ENCODE measurements at regions not wholly inside any gene's neighbourhood (a gene's known extent, or its start where the extent isn't known, plus 50 kb on each side); places are given as distances from the start of the nearest gene placed in this dataset.
A peak's percentile ranks its signal among the peaks of the same experiment; 100 is the strongest.
"Not testable (repeated sequence)": the region's sequence is repeated elsewhere in the genome, so short reads cannot be mapped to it uniquely, and the experiment has no call there.

- H3K4me1 Mint-ChIP-seq, result peaks cover 3 to 22% of the 10 kb centered on the region in 2 donors
- H3K27me3 Mint-ChIP-seq, result peaks cover 0 to 2% of the 10 kb centered on the region in 2 donors
- no peak overlapping the region for H3K27ac Mint-ChIP-seq
- no peaks in the 10 kb centered on the region for H3K36me3 Mint-ChIP-seq
- no peak overlapping the region for H3K4me3 Mint-ChIP-seq
- no peaks in the 10 kb centered on the region for H3K9me3 Mint-ChIP-seq
- DNase-seq (no peak), ATAC-seq (replicated peaks) (peak; percentile 34 to 53)
These were observed 290.2 kb downstream of the ZNF674 start for GRCh38 chrX:46255046-46255445.

GRCh38 chrX:46254641-46255040 is 290.6 kb downstream of the ZNF674 start:
- DNase-seq (no peak), ATAC-seq (replicated peaks) (no peak)
- H3K4me1 Mint-ChIP-seq, result peaks cover 3 to 22% of the 10 kb centered on the region in 2 donors
- H3K4me3 Mint-ChIP-seq, result no peak overlapping the region
- H3K36me3 Mint-ChIP-seq, result no peaks in the 10 kb centered on the region
- H3K27ac Mint-ChIP-seq, result no peak overlapping the region
- H3K9me3 Mint-ChIP-seq, result no peaks in the 10 kb centered on the region
- no peaks in the 10 kb centered on the region for H3K27me3 Mint-ChIP-seq

DNA sequence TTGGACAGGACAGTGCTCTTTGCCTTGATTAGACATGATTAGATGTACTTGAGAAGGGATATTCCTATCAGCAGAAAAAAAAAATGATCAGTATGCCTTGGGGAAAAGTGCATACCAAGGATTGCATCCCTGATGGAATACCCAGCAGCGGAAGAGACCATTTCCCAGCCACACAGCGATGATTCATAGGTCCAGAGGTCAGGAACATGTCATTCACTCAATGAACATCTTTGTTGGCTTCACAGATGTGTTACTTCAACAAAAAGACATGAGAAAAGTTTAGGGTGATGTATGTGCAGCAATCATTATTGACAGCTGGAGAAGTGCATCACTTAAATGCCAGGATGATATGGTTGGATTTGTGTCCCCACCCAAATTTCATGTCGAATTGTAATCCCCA is 293.5 kb downstream of the ZNF674 start:
- Mint-ChIP-seq H3K27me3 (peaks cover 0 to 11% of the 10 kb centered on the region in 2 donors), H3K4me3 (no peak overlapping the region), H3K9me3 (peaks cover 0 to 3% of the 10 kb centered on the region in 2 donors), H3K4me1 (peaks cover 0 to 11% of the 10 kb centered on the region in 2 donors), H3K36me3 (no peaks in the 10 kb centered on the region), H3K27ac (peak overlapping the region; percentile 47)
- no peak for DNase-seq
- ATAC-seq (replicated peaks), result no peak

- no peaks in the 10 kb centered on the region for H3K36me3 Mint-ChIP-seq
- DNase-seq, result no peak
- no peaks in the 10 kb centered on the region for H3K4me1 Mint-ChIP-seq
- H3K9me3 Mint-ChIP-seq, result peaks cover 0 to 3% of the 10 kb centered on the region in 2 donors
- H3K27me3 Mint-ChIP-seq, result peaks cover 0 to 11% of the 10 kb centered on the region in 2 donors
- ATAC-seq (replicated peaks), result no peak
- no peak overlapping the region for H3K4me3 Mint-ChIP-seq
- no peak overlapping the region for H3K27ac Mint-ChIP-seq
These were observed 295.1 kb downstream of the ZNF674 start for GRCh38 chrX:46250151-46250550.

GRCh38 chrX:46247456-46247855 is 297.8 kb downstream of the ZNF674 start:
- Mint-ChIP-seq H3K9me3 (peaks cover 0 to 3% of the 10 kb centered on the region in 2 donors), H3K36me3 (no peaks in the 10 kb centered on the region), H3K4me1 (no peaks in the 10 kb centered on the region), H3K27me3 (peaks cover 0 to 11% of the 10 kb centered on the region in 2 donors), H3K4me3 (no peak overlapping the region), H3K27ac (no peak overlapping the region)
- DNase-seq (no peak), ATAC-seq (replicated peaks) (no peak)

- no peak overlapping the region for H3K4me3 Mint-ChIP-seq
- H3K27ac Mint-ChIP-seq, result no peak overlapping the region
- ATAC-seq (replicated peaks), result no peak
- peaks cover 0 to 10% of the 10 kb centered on the region in 2 donors for H3K27me3 Mint-ChIP-seq
- peaks cover 0 to 3% of the 10 kb centered on the region in 2 donors for H3K9me3 Mint-ChIP-seq
- H3K4me1 Mint-ChIP-seq, result no peaks in the 10 kb centered on the region
- DNase-seq, result no peak
- H3K36me3 Mint-ChIP-seq, result no peaks in the 10 kb centered on the region
These were observed 300.8 kb downstream of the ZNF674 start for GRCh38 chrX:46244451-46244850.

DNA sequence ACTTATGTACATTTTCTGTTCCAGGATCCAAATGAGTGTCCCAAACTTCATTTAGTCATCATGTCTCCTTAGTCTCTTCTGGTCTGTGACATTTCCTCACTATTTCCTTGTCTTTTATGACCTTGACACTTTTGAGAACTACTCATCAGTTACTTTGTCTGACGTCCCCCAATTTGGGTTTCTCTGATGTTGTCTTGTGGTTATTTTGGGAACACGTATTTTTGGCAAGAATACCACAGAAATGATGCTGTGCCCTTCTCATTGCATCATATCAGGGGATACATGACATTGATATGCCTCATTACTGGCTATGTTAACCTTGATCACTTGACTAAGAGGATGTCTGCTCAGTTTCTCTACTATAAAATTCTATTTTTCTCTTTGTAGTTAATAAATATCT is 308.8 kb downstream of the ZNF674 start:
- Mint-ChIP-seq H3K4me1 (no peaks in the 10 kb centered on the region), H3K4me3 (no peak overlapping the region), H3K27ac (no peak overlapping the region), H3K36me3 (no peaks in the 10 kb centered on the region), H3K9me3 (no peaks in the 10 kb centered on the region), H3K27me3 (no peaks in the 10 kb centered on the region)
- DNase-seq (no peak), ATAC-seq (replicated peaks) (no peak)

DNA sequence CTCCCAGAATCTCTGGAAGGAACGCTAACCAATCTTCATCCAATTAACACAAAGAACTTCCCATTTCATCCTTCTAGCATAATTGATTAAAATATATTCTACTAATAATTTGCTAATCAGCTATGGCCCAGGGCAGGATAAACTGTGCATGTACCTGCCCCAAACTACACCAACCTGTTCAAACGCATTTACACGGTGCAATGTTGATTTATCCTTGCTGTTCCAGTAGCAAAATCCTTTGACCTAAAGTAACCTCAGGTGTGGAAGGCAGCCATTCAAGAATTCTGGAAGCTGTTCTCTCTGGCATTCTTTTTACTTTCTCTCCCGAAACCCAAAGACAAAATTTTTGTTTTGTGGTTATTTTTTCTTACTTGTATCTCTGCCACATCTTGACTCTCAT is 309.4 kb downstream of the ZNF674 start:
- Mint-ChIP-seq H3K9me3 (no peaks in the 10 kb centered on the region), H3K4me1 (no peaks in the 10 kb centered on the region)

GRCh38 chrX:46234775-46235174 is 310.4 kb downstream of the ZNF674 start:
- H3K36me3 Mint-ChIP-seq, result no peaks in the 10 kb centered on the region
- H3K9me3 Mint-ChIP-seq, result no peaks in the 10 kb centered on the region
- H3K27me3 Mint-ChIP-seq, result no peaks in the 10 kb centered on the region
- no peaks in the 10 kb centered on the region for H3K4me1 Mint-ChIP-seq
- H3K4me3 Mint-ChIP-seq, result no peak overlapping the region
- no peak overlapping the region for H3K27ac Mint-ChIP-seq
- ATAC-seq (replicated peaks) (no peak), DNase-seq (no peak)

More for the DNA sequence above, 309.4 kb downstream of the ZNF674 start:
- no peak overlapping the region for H3K4me3 Mint-ChIP-seq
- DNase-seq (no peak), ATAC-seq (replicated peaks) (no peak)
- H3K27ac Mint-ChIP-seq, result no peak overlapping the region
- H3K36me3 Mint-ChIP-seq, result no peaks in the 10 kb centered on the region
- H3K27me3 Mint-ChIP-seq, result no peaks in the 10 kb centered on the region

GRCh38 chrX:46228389-46228788 is 316.8 kb downstream of the ZNF674 start:
- ATAC-seq (replicated peaks) (no peak), DNase-seq (no peak)
- no peaks in the 10 kb centered on the region for H3K4me1 Mint-ChIP-seq
- no peaks in the 10 kb centered on the region for H3K36me3 Mint-ChIP-seq
- no peak overlapping the region for H3K4me3 Mint-ChIP-seq
- H3K27me3 Mint-ChIP-seq, result no peaks in the 10 kb centered on the region
- peaks cover 0 to 5% of the 10 kb centered on the region in 2 donors for H3K9me3 Mint-ChIP-seq
- H3K27ac Mint-ChIP-seq, result no peak overlapping the region

GRCh38 chrX:46226422-46226821 is 318.8 kb downstream of the ZNF674 start:
- ATAC-seq (replicated peaks), result no peak
- no peaks in the 10 kb centered on the region for H3K4me1 Mint-ChIP-seq

DNA sequence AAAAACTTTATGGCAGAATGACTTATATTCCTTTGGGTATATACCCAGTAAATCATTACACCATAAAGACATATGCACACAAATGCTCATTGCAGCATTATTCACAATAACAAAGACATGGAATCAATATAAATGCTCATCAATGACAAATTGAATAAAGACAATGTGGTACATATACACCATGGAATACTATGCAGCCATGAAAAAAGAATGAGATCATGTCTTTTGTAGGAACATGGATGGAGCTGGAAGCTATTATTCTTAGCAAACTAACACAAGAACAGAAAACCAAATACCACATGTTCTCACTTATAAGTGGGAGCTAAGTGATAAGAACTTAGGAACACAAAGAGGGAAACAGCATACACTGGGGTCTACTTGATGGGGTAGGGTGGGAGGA is 321.7 kb downstream of the ZNF674 start:
- H3K36me3 Mint-ChIP-seq; ATAC-seq (replicated peaks); H3K27me3 Mint-ChIP-seq; H3K4me1 Mint-ChIP-seq; H3K4me3 Mint-ChIP-seq; DNase-seq; H3K27ac Mint-ChIP-seq; H3K9me3 Mint-ChIP-seq: not testable (repeated sequence)

More at GRCh38 chrX:46226422-46226821, 318.8 kb downstream of the ZNF674 start:
- DNase-seq, result no peak
- no peak overlapping the region for H3K4me3 Mint-ChIP-seq
- H3K36me3 Mint-ChIP-seq, result no peaks in the 10 kb centered on the region
- peaks cover 0 to 5% of the 10 kb centered on the region in 2 donors for H3K9me3 Mint-ChIP-seq
- H3K27ac Mint-ChIP-seq, result no peak overlapping the region
- H3K27me3 Mint-ChIP-seq, result no peaks in the 10 kb centered on the region

- Mint-ChIP-seq H3K27me3 (peaks cover 0 to 4% of the 10 kb centered on the region in 2 donors), H3K36me3 (no peaks in the 10 kb centered on the region), H3K9me3 (peaks cover 0 to 5% of the 10 kb centered on the region in 2 donors), H3K4me1 (no peaks in the 10 kb centered on the region), H3K4me3 (no peak overlapping the region), H3K27ac (no peak overlapping the region)
- no peak for ATAC-seq (replicated peaks)
- DNase-seq, result no peak
These were observed 324.4 kb downstream of the ZNF674 start for GRCh38 chrX:46220822-46221221.

- no peak for DNase-seq
- ATAC-seq (replicated peaks), result no peak
- peaks cover 0 to 4% of the 10 kb centered on the region in 2 donors for H3K27me3 Mint-ChIP-seq
- H3K27ac Mint-ChIP-seq, result no peak overlapping the region
- H3K4me1 Mint-ChIP-seq, result no peaks in the 10 kb centered on the region
- no peaks in the 10 kb centered on the region for H3K9me3 Mint-ChIP-seq
- no peak overlapping the region for H3K4me3 Mint-ChIP-seq
- no peaks in the 10 kb centered on the region for H3K36me3 Mint-ChIP-seq
These were observed 326.8 kb downstream of the ZNF674 start for GRCh38 chrX:46218373-46218772.

DNA sequence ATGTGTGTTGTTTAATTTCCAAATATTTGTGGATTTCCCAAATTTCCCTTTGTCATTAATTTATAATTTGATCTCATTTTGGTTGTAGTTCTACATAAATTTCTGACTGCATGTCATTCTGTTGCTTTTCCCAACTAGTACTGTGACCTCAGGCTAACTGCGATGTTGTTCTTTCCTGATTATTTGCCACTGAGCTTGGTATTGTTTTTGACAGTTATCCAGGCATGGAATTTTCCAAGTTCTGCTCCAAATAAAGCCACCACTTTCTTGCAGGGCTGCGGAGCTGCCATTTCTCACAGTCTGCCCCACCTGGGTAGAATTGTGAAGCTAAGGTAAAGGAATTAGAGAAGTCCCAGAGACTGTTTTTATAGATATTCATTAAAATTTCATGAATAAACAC is 328.8 kb downstream of the ZNF674 start:
- no peak for ATAC-seq (replicated peaks)
- no peaks in the 10 kb centered on the region for H3K9me3 Mint-ChIP-seq
- no peak overlapping the region for H3K4me3 Mint-ChIP-seq
- no peaks in the 10 kb centered on the region for H3K4me1 Mint-ChIP-seq
- peaks cover 0 to 4% of the 10 kb centered on the region in 2 donors for H3K27me3 Mint-ChIP-seq
- DNase-seq, result no peak
- H3K36me3 Mint-ChIP-seq, result no peaks in the 10 kb centered on the region
- H3K27ac Mint-ChIP-seq, result no peak overlapping the region

DNA sequence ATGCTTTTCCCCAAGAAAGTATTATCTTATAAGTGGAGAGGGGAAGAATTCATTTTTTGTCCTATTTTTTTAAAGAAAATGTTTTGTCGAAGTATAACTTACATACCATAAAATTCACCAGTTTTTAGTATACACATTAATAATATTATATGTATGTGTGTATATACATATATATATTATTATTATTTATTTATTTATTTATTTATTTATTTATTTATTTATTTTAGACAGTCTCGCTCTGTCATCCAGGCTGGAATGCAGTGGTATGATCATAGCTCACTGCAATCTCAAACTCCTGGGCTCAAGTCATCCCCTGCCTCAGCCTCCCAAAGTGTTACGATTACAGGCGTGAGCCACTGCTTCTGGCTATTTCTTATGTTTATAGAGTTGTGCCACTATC is 334.1 kb downstream of the ZNF674 start:
- Mint-ChIP-seq H3K4me1 (no peaks in the 10 kb centered on the region), H3K36me3 (no peaks in the 10 kb centered on the region), H3K27me3 (no peaks in the 10 kb centered on the region), H3K4me3 (no peak overlapping the region), H3K9me3 (no peaks in the 10 kb centered on the region), H3K27ac (no peak overlapping the region)
- ATAC-seq (replicated peaks) (no peak), DNase-seq (no peak)

Data from stimulated activated naive B cell treated with anti-CD40 and anti-IgM and Interleukin-4, amounts not matched to agents 10 μg/mL and 1 μg/mL and 100 μg/mL, for 72 hours (primary cell).